Brain microvascular endothelial cell (primary cell): ENCODE measurements at regions not wholly inside any gene's neighbourhood (a gene's known extent, or its start where the extent isn't known, plus 50 kb on each side); places are given as distances from the start of the nearest gene placed in this dataset.

ENCODE experiments used
- DNase-seq: peaks from one replicate; pipeline ENCODE4 v3.0.0-alpha.2; 2020
- H3K27ac ChIP-seq: fragments of 250-450 bp; sonication (Bioruptor Pico); 2 replicates; pipeline ENCODE4 v1.5.1; 2020; ENCODE audit warnings: mild to moderate bottlenecking, moderate library complexity
- H3K27me3 ChIP-seq: fragments of 250-450 bp; sonication (Bioruptor Pico); replicated peaks from 2 replicates; pipeline ENCODE4 v1.5.1; 2020; ENCODE audit warnings: mild to moderate bottlenecking
- H3K36me3 ChIP-seq: fragments of 250-450 bp; sonication (Bioruptor Pico); replicated peaks from 2 replicates; pipeline ENCODE4 v1.5.1; 2020; ENCODE audit warnings: mild to moderate bottlenecking
- H3K4me3 ChIP-seq: 2 replicates; pipeline ENCODE4 v1.5.1; 2011; ENCODE audit warnings: low read depth, mild to moderate bottlenecking, control low read depth, low read length, moderate library complexity
- in situ Hi-C: cut with HindIII; loops from 2 replicates; pipeline ENCODE4 v1.10.0; 2017; ENCODE audit warnings: low sequenced_read_pairs, low pct_ligation_motif_present
- TF ChIP-seq, protein P1 (sequence below): IDR thresholded peaks from 2 replicates; pipeline ENCODE4 v1.5.1; 2011; ENCODE audit warnings: low read depth, mild to moderate bottlenecking, moderate library complexity, low read length, control low read depth, inconsistent platforms; ENCODE audit errors: missing control alignments

GRCh38 chr1:83593073-83593472 lies 405.9 kb downstream of the TTLL7 start:
- in situ Hi-C loops = no loop called here
- Histone ChIP-seq H3K36me3 (no peaks in the 10 kb centered on the region), H3K27ac (no peak overlapping the region), H3K27me3 (no peaks in the 10 kb centered on the region), H3K4me3 (no peak overlapping the region)
- no peak for DNase-seq
- TF ChIP-seq, protein P1, sequence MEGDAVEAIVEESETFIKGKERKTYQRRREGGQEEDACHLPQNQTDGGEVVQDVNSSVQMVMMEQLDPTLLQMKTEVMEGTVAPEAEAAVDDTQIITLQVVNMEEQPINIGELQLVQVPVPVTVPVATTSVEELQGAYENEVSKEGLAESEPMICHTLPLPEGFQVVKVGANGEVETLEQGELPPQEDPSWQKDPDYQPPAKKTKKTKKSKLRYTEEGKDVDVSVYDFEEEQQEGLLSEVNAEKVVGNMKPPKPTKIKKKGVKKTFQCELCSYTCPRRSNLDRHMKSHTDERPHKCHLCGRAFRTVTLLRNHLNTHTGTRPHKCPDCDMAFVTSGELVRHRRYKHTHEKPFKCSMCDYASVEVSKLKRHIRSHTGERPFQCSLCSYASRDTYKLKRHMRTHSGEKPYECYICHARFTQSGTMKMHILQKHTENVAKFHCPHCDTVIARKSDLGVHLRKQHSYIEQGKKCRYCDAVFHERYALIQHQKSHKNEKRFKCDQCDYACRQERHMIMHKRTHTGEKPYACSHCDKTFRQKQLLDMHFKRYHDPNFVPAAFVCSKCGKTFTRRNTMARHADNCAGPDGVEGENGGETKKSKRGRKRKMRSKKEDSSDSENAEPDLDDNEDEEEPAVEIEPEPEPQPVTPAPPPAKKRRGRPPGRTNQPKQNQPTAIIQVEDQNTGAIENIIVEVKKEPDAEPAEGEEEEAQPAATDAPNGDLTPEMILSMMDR = no peak

GRCh38 chr1:83588140-83588539 lies 410.8 kb downstream of the TTLL7 start:
- no peak for DNase-seq
- TF ChIP-seq, protein P1 = no peak

GRCh38 chr1:83583351-83584014 lies 415.4 kb downstream of the TTLL7 start:
- in situ Hi-C loops = no loop called here
- Histone ChIP-seq H3K36me3 (no peaks in the 10 kb centered on the region), H3K27me3 (no peaks in the 10 kb centered on the region), H3K4me3 (no peak overlapping the region), H3K27ac (no peak overlapping the region)
- no peak for DNase-seq
- TF ChIP-seq, protein P1 = no peak

More at GRCh38 chr1:83588140-83588539, 410.8 kb downstream of the TTLL7 start:
- Histone ChIP-seq H3K27me3 (no peaks in the 10 kb centered on the region), H3K27ac (no peak overlapping the region), H3K36me3 (no peaks in the 10 kb centered on the region), H3K4me3 (no peak overlapping the region)
- in situ Hi-C loops = no loop called here

- no peak for DNase-seq
- TF ChIP-seq, protein P1 = no peak
- Histone ChIP-seq H3K27me3 (no peaks in the 10 kb centered on the region), H3K4me3 (no peak overlapping the region), H3K36me3 (no peaks in the 10 kb centered on the region), H3K27ac (no peak overlapping the region)
- in situ Hi-C loops = no loop called here
Measured at GRCh38 chr1:83581747-83582146, 417.2 kb downstream of the TTLL7 start.

DNA sequence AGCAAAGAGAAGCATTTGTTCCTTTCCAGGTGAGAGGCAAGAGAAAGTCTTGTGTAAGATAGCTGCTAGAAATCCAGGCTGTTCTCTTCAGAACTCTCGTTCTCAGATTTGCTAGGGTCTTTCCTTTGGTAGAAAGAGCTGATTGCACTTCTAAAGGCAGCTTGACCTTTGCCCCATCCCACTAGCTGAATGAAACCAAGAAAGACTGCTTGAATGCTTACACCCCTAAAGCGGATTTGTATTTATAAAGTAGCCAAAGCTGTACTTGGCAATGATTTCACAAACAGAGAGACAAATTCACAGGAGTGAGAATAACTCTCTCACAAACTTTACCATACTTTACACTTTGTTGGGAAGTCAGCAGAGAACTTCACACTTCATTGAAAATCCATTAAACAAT lies 424.1 kb downstream of the TTLL7 start:
- H3K27ac ChIP-seq = no peak overlapping the region
- DNase-seq = no peak
- TF ChIP-seq, protein P1 = no peak
- H3K4me3 ChIP-seq = no peak overlapping the region
- H3K27me3 ChIP-seq = no peaks in the 10 kb centered on the region
- in situ Hi-C loops = no loop called here
- no peaks in the 10 kb centered on the region for H3K36me3 ChIP-seq

DNA sequence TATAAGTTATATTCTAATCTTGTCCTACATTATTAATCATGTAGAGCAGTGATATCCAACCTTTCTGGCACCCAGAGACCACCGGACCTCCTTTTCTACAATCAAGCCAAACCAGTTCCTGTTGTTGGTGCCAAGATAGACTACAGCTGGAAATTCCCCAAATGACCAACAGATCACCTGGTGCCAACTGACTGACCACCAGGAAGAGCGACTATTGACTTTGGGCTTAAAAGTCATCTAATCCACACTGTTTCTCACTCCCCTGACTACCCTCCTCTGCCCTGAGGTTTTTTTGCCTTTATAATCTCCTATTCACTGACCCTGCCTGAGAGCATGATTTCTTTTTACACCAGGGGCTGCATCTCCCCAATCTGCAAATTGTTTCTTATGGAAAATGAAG lies 425.2 kb downstream of the TTLL7 start:
- in situ Hi-C loops = no loop called here
- no peak for DNase-seq

More for the DNA sequence above, 425.2 kb downstream of the TTLL7 start:
- no peak overlapping the region for H3K27ac ChIP-seq
- H3K27me3 ChIP-seq = no peaks in the 10 kb centered on the region
- H3K4me3 ChIP-seq = no peak overlapping the region
- no peaks in the 10 kb centered on the region for H3K36me3 ChIP-seq
- TF ChIP-seq, protein P1 = no peak
